Memory B cell (primary cell): ENCODE measurements at regions not wholly inside any gene's neighbourhood (a gene's known extent, or its start where the extent isn't known, plus 50 kb on each side); places are given as distances from the start of the nearest gene placed in this dataset.

Experiments used
- ATAC-seq: fragments of 150-1000 bp; cut with Tn5 transposase; 2 replicates; pipeline ENCODE4 v1.10.0; 2021; ENCODE audit warnings: low read depth, mild to moderate bottlenecking, moderate library complexity
- DNase-seq, 2 donors: peaks; one replicate each; pipeline ENCODE4 v3.0.0; 2022; ENCODE audit warnings: low spot score in 2 of 2
- H3K27ac Mint-ChIP-seq: one replicate; pipeline ENCODE4 v1.8.0; 2022; ENCODE audit warnings: mild to moderate bottlenecking, moderate library complexity, mixed read lengths
- H3K27me3 Mint-ChIP-seq: one replicate; pipeline ENCODE4 v1.8.0; 2022; ENCODE audit warnings: mixed read lengths
- H3K36me3 Mint-ChIP-seq: one replicate; pipeline ENCODE4 v1.8.0; 2022; ENCODE audit warnings: mild to moderate bottlenecking, mixed read lengths
- H3K4me1 Mint-ChIP-seq: one replicate; pipeline ENCODE4 v1.8.0; 2022; ENCODE audit warnings: mixed read lengths
- H3K4me3 Mint-ChIP-seq: one replicate; pipeline ENCODE4 v1.8.0; 2022; ENCODE audit warnings: mild to moderate bottlenecking, moderate library complexity, mixed read lengths
- H3K9me3 Mint-ChIP-seq: one replicate; pipeline ENCODE4 v1.8.0; 2022; ENCODE audit warnings: mixed read lengths

- Mint-ChIP-seq H3K27me3 (no peaks in the 10 kb centered on the region), H3K4me1 (peaks cover 5% of the 10 kb centered on the region), H3K4me3 (no peak overlapping the region), H3K27ac (peak overlapping the region; percentile 29), H3K36me3 (peaks cover 1% of the 10 kb centered on the region), H3K9me3 (no peaks in the 10 kb centered on the region)
- DNase-seq (no peak), ATAC-seq (no peak)
Observed at GRCh38 chr1:244967159-244967558, 102.8 kb upstream of the HNRNPU start.

GRCh38 chr1:244965185-244966030, 101.1 kb upstream of the HNRNPU start:
- ATAC-seq (no peak), DNase-seq (no peak)
- Mint-ChIP-seq H3K9me3 (no peaks in the 10 kb centered on the region), H3K36me3 (no peaks in the 10 kb centered on the region), H3K27me3 (no peaks in the 10 kb centered on the region), H3K4me1 (peaks cover 3% of the 10 kb centered on the region), H3K4me3 (no peak overlapping the region), H3K27ac (no peak overlapping the region)

- no peaks in the 10 kb centered on the region for H3K9me3 Mint-ChIP-seq
- H3K27me3 Mint-ChIP-seq, result no peaks in the 10 kb centered on the region
- H3K27ac Mint-ChIP-seq, result peak overlapping the region; percentile 60
- DNase-seq (no peak), ATAC-seq (no peak)
- no peak overlapping the region for H3K4me3 Mint-ChIP-seq
- no peaks in the 10 kb centered on the region for H3K36me3 Mint-ChIP-seq
- no peaks in the 10 kb centered on the region for H3K4me1 Mint-ChIP-seq
Observed at GRCh38 chr1:244964112-244964971, 100.0 kb upstream of the HNRNPU start.

GRCh38 chr1:244963231-244963826, 99.0 kb upstream of the HNRNPU start:
- Mint-ChIP-seq H3K4me3 (no peak overlapping the region), H3K9me3 (no peaks in the 10 kb centered on the region), H3K27ac (no peak overlapping the region), H3K27me3 (no peaks in the 10 kb centered on the region), H3K36me3 (no peaks in the 10 kb centered on the region), H3K4me1 (no peaks in the 10 kb centered on the region)
- ATAC-seq, result no peak
- DNase-seq, result no peak

- Mint-ChIP-seq H3K27me3 (no peaks in the 10 kb centered on the region), H3K9me3 (no peaks in the 10 kb centered on the region), H3K4me3 (no peak overlapping the region), H3K27ac (no peak overlapping the region), H3K36me3 (no peaks in the 10 kb centered on the region), H3K4me1 (peaks cover 6% of the 10 kb centered on the region)
- ATAC-seq, result no peak
- DNase-seq, result no peak
Observed at GRCh38 chr1:244962130-244962529, 97.8 kb upstream of the HNRNPU start.

GRCh38 chr1:244960904-244961303, 96.6 kb upstream of the HNRNPU start:
- no peaks in the 10 kb centered on the region for H3K9me3 Mint-ChIP-seq
- no peaks in the 10 kb centered on the region for H3K27me3 Mint-ChIP-seq
- no peak overlapping the region for H3K4me3 Mint-ChIP-seq
- peaks cover 6% of the 10 kb centered on the region for H3K4me1 Mint-ChIP-seq
- ATAC-seq (no peak), DNase-seq (no peak)
- no peaks in the 10 kb centered on the region for H3K36me3 Mint-ChIP-seq
- no peak overlapping the region for H3K27ac Mint-ChIP-seq

GRCh38 chr1:244958593-244958992, 94.2 kb upstream of the HNRNPU start:
- DNase-seq, result no peak
- Mint-ChIP-seq H3K27ac (no peak overlapping the region), H3K9me3 (no peaks in the 10 kb centered on the region), H3K4me1 (peaks cover 6% of the 10 kb centered on the region), H3K36me3 (no peaks in the 10 kb centered on the region), H3K27me3 (no peaks in the 10 kb centered on the region), H3K4me3 (no peak overlapping the region)
- no peak for ATAC-seq

GRCh38 chr1:244957525-244957924, 93.2 kb upstream of the HNRNPU start:
- H3K27me3 Mint-ChIP-seq, result no peaks in the 10 kb centered on the region

GRCh38 chr1:244957122-244957521, 92.8 kb upstream of the HNRNPU start:
- peaks cover 6% of the 10 kb centered on the region for H3K4me1 Mint-ChIP-seq
- no peaks in the 10 kb centered on the region for H3K36me3 Mint-ChIP-seq
- no peak for DNase-seq
- H3K9me3 Mint-ChIP-seq, result no peaks in the 10 kb centered on the region
- ATAC-seq, result no peak
- H3K27me3 Mint-ChIP-seq, result no peaks in the 10 kb centered on the region
- H3K27ac Mint-ChIP-seq, result no peak overlapping the region
- H3K4me3 Mint-ChIP-seq, result no peak overlapping the region

More at GRCh38 chr1:244957525-244957924, 93.2 kb upstream of the HNRNPU start:
- ATAC-seq (peak; percentile 78), DNase-seq (no peak)
- Mint-ChIP-seq H3K27ac (peak overlapping the region; percentile 4), H3K36me3 (no peaks in the 10 kb centered on the region), H3K4me3 (peak overlapping the region; percentile 51), H3K4me1 (peaks cover 6% of the 10 kb centered on the region), H3K9me3 (no peaks in the 10 kb centered on the region)

- ATAC-seq (no peak), DNase-seq (no peak)
- H3K36me3 Mint-ChIP-seq, result no peaks in the 10 kb centered on the region
- no peaks in the 10 kb centered on the region for H3K9me3 Mint-ChIP-seq
- H3K4me1 Mint-ChIP-seq, result peaks cover 6% of the 10 kb centered on the region
- H3K27me3 Mint-ChIP-seq, result no peaks in the 10 kb centered on the region
- H3K4me3 Mint-ChIP-seq, result no peak overlapping the region
- H3K27ac Mint-ChIP-seq, result no peak overlapping the region
Observed at GRCh38 chr1:244955661-244956060, 91.3 kb upstream of the HNRNPU start.

- H3K27ac Mint-ChIP-seq, result no peak overlapping the region
- ATAC-seq (no peak), DNase-seq (no peak)
- H3K36me3 Mint-ChIP-seq, result no peaks in the 10 kb centered on the region
- peaks cover 6% of the 10 kb centered on the region for H3K4me1 Mint-ChIP-seq
- H3K4me3 Mint-ChIP-seq, result no peak overlapping the region
- H3K27me3 Mint-ChIP-seq, result no peaks in the 10 kb centered on the region
- H3K9me3 Mint-ChIP-seq, result no peaks in the 10 kb centered on the region
Observed at GRCh38 chr1:244954359-244954758, 90.0 kb upstream of the HNRNPU start.

- Mint-ChIP-seq H3K9me3 (no peaks in the 10 kb centered on the region), H3K27me3 (no peaks in the 10 kb centered on the region), H3K4me1 (peaks cover 6% of the 10 kb centered on the region), H3K4me3 (no peak overlapping the region), H3K27ac (no peak overlapping the region), H3K36me3 (no peaks in the 10 kb centered on the region)
- ATAC-seq (no peak), DNase-seq (no peak)
Observed at GRCh38 chr1:244953901-244954300, 89.6 kb upstream of the HNRNPU start.

GRCh38 chr1:244952940-244953339, 88.6 kb upstream of the HNRNPU start:
- no peaks in the 10 kb centered on the region for H3K27me3 Mint-ChIP-seq
- no peak for ATAC-seq

GRCh38 chr1:244952280-244952933, 88.1 kb upstream of the HNRNPU start:
- Mint-ChIP-seq H3K36me3 (no peaks in the 10 kb centered on the region), H3K27me3 (peaks cover 1% of the 10 kb centered on the region), H3K9me3 (no peaks in the 10 kb centered on the region), H3K27ac (no peak overlapping the region), H3K4me1 (peaks cover under 1% of the 10 kb centered on the region), H3K4me3 (no peak overlapping the region)
- ATAC-seq (no peak), DNase-seq (no peak)

More at GRCh38 chr1:244952940-244953339, 88.6 kb upstream of the HNRNPU start:
- DNase-seq, result no peak
- Mint-ChIP-seq H3K4me1 (peaks cover 6% of the 10 kb centered on the region), H3K36me3 (no peaks in the 10 kb centered on the region), H3K9me3 (no peaks in the 10 kb centered on the region), H3K4me3 (no peak overlapping the region), H3K27ac (no peak overlapping the region)
